Fibroblast of pulmonary artery (primary cell): ENCODE measurements at regions not wholly inside any gene's neighbourhood (a gene's known extent, or its start where the extent isn't known, plus 50 kb on each side); places are given as distances from the start of the nearest gene placed in this dataset.

Experiments
- DNase-seq: peaks from one replicate; pipeline ENCODE4 v3.0.0-alpha.2; 2010; ENCODE audit warnings: low read depth
- H3K4me3 ChIP-seq: replicated peaks from 2 replicates; pipeline ENCODE4 v1.5.1; 2011; ENCODE audit warnings: low read depth, mild to moderate bottlenecking, control low read depth, low read length, moderate library complexity
- TF ChIP-seq, protein P1 (sequence below): IDR thresholded peaks from 2 replicates; pipeline ENCODE4 v1.5.1; 2011; ENCODE audit warnings: mild to moderate bottlenecking, control low read depth, low read length, inconsistent platforms; ENCODE audit errors: missing control alignments

DNA sequence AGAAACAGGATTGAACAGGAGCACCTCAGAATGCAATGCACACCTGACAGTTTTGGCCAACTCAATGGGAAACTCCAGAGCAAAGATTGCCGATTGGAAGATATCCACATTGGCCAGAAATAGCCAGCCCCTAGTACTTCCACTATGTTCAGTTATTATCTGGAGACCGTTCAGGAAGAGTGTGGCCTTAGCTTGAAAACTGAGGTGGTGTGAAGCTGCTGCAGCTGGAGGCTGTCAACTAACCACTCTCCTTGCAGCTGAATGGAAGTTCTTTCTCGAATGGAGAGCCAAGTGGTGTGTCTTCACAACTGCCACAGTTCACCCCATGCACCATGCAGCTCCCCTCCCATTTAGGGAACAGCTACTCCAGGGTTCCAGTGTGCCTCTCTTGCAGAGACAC, 61.9 kb upstream of the DHX40 start:
- H3K4me3 ChIP-seq = no peak overlapping the region
- DNase-seq = no peak
- TF ChIP-seq, protein P1, sequence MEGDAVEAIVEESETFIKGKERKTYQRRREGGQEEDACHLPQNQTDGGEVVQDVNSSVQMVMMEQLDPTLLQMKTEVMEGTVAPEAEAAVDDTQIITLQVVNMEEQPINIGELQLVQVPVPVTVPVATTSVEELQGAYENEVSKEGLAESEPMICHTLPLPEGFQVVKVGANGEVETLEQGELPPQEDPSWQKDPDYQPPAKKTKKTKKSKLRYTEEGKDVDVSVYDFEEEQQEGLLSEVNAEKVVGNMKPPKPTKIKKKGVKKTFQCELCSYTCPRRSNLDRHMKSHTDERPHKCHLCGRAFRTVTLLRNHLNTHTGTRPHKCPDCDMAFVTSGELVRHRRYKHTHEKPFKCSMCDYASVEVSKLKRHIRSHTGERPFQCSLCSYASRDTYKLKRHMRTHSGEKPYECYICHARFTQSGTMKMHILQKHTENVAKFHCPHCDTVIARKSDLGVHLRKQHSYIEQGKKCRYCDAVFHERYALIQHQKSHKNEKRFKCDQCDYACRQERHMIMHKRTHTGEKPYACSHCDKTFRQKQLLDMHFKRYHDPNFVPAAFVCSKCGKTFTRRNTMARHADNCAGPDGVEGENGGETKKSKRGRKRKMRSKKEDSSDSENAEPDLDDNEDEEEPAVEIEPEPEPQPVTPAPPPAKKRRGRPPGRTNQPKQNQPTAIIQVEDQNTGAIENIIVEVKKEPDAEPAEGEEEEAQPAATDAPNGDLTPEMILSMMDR = no peak

DNA sequence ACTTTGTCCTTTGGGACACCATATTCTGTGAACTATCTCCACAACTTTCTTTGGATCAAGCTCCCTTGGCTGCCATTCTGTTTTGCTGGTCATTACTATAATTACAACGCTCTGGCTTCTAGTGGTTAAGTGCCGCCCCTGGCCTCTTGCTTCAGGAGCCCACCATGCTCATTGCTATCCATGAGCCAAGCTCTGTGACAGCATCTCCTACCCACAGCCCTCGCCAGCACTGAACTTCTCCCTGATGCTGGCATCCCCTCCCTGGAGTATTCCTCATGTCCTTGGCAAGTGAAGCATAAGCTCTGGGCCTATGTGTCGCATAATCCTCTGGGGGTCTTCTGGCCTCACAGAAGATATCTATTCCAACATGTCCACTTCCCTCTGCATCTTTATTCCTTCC, 60.6 kb upstream of the DHX40 start:
- TF ChIP-seq, protein P1 = no peak
- no peak overlapping the region for H3K4me3 ChIP-seq
- no peak for DNase-seq

DNA sequence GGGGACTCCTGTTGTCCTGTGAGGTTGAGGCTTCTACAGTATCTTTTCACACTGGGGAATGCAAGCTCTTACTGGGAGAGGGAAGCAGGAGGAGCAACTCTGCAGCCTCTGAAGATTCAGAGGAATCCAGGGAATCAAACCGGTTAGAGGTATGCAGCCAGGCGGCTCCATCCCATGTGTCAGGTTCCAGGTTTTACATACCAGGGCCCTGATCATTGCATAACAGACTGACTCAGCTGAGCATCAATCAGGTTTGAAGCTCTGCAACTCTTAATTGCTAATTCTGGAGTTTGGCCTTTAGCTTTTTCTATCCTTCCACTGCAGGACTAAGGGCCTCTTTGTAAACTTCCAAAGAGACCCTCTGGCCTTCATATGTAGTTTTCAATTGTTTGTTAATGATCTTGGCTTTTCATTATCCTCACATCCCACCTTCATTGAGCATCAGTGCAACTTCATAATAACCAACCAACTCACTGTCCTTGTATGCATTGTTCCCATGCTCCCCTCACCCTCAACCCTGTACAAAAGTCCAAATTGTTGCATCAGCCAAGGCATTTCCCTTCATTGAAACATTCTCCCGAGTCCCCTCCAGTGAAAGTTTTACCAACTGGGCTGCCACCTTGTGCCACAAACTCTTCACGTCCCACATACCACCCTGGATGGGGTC, 59.7 kb upstream of the DHX40 start:
- H3K4me3 ChIP-seq = no peak overlapping the region
- TF ChIP-seq, protein P1 = no peak
- no peak for DNase-seq

DNA sequence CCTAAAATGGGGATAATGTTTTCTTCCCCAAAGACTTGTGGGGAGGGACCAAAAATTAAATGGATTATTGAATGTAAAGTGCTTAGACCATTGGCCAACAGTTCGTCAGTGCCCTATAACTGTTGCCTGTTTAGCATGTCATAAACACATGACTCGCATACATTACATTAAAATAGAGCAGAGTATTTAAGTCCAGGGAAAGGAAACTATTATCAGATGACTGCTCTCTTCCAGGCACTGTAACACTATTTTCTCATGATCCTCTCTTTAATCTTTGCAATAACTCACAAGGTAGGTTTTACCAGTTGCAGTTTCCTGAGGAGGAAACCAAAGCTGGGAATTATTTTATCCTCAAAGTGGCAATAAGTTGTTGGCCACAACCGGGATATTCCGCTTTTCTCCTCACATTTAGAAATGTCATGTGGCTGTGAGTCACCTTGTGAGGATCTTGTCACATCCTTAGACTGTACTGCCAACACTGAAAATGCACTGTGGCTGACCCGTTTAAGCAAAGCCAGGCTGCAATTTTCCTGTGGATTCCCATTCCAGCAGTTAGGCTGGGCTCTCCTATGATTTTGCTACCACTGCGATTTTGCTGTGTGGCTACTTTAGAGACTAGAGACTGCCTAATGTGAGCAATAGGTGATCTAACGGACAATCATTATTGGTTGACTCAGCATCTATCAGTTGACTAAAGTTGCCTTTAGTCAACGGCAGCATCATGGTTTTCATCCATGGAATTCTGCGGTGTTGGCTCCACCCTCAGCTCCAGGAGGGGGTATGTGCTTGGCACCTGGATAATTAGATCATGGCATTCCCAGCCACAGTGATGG, 58.3 kb upstream of the DHX40 start:
- no peak for DNase-seq
- TF ChIP-seq, protein P1 = no peak
- no peak overlapping the region for H3K4me3 ChIP-seq

DNA sequence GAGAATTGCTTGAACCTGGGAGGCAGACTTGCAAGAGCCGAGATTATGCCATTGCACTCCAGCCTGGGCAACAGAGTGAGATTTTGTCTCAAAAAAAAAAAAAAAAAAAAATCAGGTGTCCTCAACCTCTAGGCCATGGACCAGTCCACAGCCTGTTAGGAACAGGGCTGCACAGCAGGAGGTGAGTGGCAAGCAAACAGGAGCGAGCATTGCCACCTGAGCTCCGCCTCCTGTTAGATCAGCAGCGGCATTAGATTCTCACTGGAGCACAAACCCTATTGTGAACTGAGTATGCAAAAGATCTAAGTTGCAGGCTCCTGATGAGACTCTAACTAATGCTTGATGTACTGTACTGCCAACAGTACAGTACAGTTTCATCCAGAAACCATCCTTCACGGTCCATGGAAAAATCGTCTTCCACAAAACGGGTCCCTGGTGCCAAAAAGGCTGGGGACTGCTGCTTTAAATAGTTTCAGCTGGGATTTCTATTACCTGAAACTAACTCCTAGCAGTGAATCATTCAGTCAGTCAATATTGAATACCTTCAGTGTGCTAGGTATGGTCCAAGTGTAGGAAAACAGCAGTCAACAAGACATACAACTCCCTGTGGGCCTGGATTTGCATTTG, 56.3 kb upstream of the DHX40 start:
- TF ChIP-seq, protein P1 = no peak
- no peak overlapping the region for H3K4me3 ChIP-seq
- DNase-seq = no peak

DNA sequence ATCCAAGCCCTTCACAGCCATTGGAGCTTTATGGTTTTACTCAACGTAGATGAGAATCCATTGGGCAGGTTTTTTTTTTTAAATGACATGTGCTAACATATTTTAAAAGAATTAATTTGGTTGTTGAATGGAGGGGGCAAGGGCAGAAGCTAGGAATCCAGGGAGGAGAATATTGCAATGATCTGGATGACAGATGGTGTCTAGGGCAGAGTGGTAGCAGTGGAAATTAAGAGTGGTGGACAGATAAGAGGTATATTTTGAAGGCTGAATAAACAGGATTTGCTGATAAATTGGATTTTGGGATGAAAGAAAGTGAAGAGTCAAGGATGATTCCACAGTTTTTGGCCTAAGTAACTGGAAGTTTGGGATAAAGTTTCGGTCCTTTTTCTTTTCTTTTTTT, 54.8 kb upstream of the DHX40 start:
- DNase-seq = no peak
- H3K4me3 ChIP-seq = no peak overlapping the region
- TF ChIP-seq, protein P1 = no peak
